Cardiac muscle cell (in vitro differentiated cells and primary cell): ENCODE measurements at regions not wholly inside any gene's neighbourhood (a gene's known extent, or its start where the extent isn't known, plus 50 kb on each side); places are given as distances from the start of the nearest gene placed in this dataset.

Experiments
- DNase-seq, 2 donors: peaks; one replicate each; pipeline versions ENCODE4 v3.0.0 to v3.0.0-alpha.2; 2010 to 2017; ENCODE audit warnings: low read depth in 1 of 2, low spot score in 1 of 2
- H3K27ac ChIP-seq: fragments of 200-600 bp; sonication (generic); 2 replicates; pipeline ENCODE4 v1.5.1; 2016
- H3K27me3 ChIP-seq: fragments of 200-600 bp; sonication (generic); 2 replicates; pipeline ENCODE4 v1.6.0; 2016; ENCODE audit warnings: control low read depth
- H3K36me3 ChIP-seq: fragments of 200-600 bp; sonication (generic); 2 replicates; pipeline ENCODE4 v1.5.1; 2016; ENCODE audit warnings: control low read depth
- H3K4me1 ChIP-seq: fragments of 200-600 bp; sonication (generic); 2 replicates; pipeline ENCODE4 v1.8.1; 2017; ENCODE audit warnings: low read depth, mild to moderate bottlenecking, mixed run types
- H3K4me3 ChIP-seq: fragments of 200-600 bp; sonication (generic); 2 replicates; pipeline ENCODE4 v1.5.1; 2016; ENCODE audit warnings: mild to moderate bottlenecking
- H3K9me3 ChIP-seq: fragments of 200-600 bp; sonication (generic); 2 replicates; pipeline ENCODE4 v1.5.1; 2017; ENCODE audit warnings: low read depth, mild to moderate bottlenecking, control low read depth
- TF ChIP-seq, protein P1 (sequence below): IDR thresholded peaks from 2 replicates; pipeline ENCODE4 v1.5.1; 2012; ENCODE audit warnings: low read depth, mild to moderate bottlenecking, low read length

DNA sequence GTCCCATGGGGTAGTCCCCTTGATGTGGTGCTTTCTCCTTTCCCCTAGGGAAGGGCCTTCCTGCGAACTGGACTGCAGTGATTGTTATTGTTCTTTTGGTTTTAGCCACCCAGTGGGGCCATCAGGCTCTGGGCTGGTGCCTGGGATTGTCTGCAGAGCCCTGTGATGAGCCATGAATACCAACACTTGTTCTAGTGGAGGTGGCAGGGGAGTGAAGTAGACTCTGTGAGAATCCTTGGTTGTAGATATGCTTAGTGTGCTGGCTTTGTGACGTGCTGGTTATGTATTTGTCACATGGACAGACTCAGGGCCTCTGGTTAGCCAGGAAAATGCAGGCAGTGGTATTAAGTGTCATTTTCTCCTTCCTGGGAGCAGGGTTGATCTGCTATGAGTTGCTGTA, 51.8 kb upstream of the NDUFB4 start:
- Histone ChIP-seq H3K4me1 (no peaks in the 10 kb centered on the region), H3K27me3 (no peaks in the 10 kb centered on the region), H3K27ac (no peak overlapping the region), H3K36me3 (no peaks in the 10 kb centered on the region), H3K4me3 (no peak overlapping the region), H3K9me3 (no peaks in the 10 kb centered on the region)
- no peak for DNase-seq
- TF ChIP-seq, protein P1, sequence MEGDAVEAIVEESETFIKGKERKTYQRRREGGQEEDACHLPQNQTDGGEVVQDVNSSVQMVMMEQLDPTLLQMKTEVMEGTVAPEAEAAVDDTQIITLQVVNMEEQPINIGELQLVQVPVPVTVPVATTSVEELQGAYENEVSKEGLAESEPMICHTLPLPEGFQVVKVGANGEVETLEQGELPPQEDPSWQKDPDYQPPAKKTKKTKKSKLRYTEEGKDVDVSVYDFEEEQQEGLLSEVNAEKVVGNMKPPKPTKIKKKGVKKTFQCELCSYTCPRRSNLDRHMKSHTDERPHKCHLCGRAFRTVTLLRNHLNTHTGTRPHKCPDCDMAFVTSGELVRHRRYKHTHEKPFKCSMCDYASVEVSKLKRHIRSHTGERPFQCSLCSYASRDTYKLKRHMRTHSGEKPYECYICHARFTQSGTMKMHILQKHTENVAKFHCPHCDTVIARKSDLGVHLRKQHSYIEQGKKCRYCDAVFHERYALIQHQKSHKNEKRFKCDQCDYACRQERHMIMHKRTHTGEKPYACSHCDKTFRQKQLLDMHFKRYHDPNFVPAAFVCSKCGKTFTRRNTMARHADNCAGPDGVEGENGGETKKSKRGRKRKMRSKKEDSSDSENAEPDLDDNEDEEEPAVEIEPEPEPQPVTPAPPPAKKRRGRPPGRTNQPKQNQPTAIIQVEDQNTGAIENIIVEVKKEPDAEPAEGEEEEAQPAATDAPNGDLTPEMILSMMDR, result no peak

DNA sequence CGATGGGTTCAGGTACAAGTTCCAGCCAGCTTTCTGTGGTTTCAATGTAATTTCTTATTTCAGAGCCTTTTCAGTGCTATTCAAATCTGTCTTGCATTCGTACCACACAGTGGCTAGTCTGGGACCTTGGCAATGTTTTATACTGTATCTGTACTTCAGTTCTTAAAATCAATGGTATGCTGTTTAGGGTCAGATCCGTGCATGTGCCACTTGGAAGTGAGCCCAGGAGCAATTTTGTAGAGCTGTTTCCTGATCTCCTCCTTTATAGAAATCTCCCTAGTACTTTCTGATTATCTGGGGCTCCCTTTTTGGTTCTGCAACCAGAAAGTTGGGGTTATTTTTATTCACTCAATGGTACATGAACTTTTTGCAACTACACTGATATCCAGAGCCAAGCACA, 59.5 kb upstream of the NDUFB4 start:
- no peak overlapping the region for H3K4me3 ChIP-seq
- no peaks in the 10 kb centered on the region for H3K9me3 ChIP-seq
- no peaks in the 10 kb centered on the region for H3K36me3 ChIP-seq
- TF ChIP-seq, protein P1, result no peak
- peaks cover 5% of the 10 kb centered on the region for H3K4me1 ChIP-seq
- H3K27ac ChIP-seq, result peak overlapping the region; percentile 51
- no peaks in the 10 kb centered on the region for H3K27me3 ChIP-seq
- peak in 1 of 2 donors; percentile 20 for DNase-seq

DNA sequence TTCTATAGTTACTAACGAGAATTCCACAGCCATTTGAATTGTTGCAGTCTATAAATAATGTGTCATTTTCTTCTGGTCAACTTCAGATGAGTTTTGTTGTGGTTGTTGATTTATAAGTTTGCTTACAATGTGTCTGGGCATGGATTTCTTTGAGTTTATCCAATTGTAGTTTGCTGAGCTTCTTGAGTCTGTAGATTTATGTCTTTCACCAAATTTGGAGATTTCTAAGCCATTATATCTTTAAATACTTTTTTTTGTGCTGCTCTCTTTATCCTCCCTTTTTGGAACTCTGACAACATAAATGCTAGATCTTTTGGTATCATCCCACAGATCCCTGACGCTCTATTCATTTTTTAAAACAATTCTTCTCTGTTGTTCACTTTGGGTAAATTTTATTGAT, 63.2 kb upstream of the NDUFB4 start:
- Histone ChIP-seq H3K36me3 (no peaks in the 10 kb centered on the region), H3K27me3 (no peaks in the 10 kb centered on the region), H3K4me1 (peaks cover 5% of the 10 kb centered on the region), H3K27ac (no peak overlapping the region), H3K4me3 (no peak overlapping the region), H3K9me3 (no peaks in the 10 kb centered on the region)
- TF ChIP-seq, protein P1, result no peak
- DNase-seq, result no peak

DNA sequence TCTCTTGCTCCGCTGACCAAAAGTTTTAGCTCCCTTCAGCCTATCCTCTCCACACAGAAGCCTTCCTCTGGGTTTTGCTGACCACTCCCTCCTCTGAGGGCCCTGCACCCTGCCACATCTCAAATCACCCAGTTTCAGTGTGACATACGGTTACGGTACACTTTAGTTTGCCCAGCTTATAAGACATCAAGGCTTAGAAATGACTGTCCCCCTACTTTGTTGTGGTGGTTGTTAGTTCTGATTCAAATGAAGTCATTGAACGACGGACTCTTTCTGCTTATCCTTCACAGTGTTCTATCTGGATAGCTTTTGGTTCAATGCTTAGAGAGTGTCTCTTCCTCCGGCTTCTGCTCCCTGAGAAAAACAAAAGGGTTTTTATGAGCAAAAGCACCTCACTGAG, 68.0 kb upstream of the NDUFB4 start:
- no peaks in the 10 kb centered on the region for H3K4me1 ChIP-seq
- no peak overlapping the region for H3K4me3 ChIP-seq
- TF ChIP-seq, protein P1, result no peak
- DNase-seq, result no peak
- H3K27me3 ChIP-seq, result no peaks in the 10 kb centered on the region
- H3K9me3 ChIP-seq, result no peaks in the 10 kb centered on the region
- H3K36me3 ChIP-seq, result no peaks in the 10 kb centered on the region
- no peak overlapping the region for H3K27ac ChIP-seq

DNA sequence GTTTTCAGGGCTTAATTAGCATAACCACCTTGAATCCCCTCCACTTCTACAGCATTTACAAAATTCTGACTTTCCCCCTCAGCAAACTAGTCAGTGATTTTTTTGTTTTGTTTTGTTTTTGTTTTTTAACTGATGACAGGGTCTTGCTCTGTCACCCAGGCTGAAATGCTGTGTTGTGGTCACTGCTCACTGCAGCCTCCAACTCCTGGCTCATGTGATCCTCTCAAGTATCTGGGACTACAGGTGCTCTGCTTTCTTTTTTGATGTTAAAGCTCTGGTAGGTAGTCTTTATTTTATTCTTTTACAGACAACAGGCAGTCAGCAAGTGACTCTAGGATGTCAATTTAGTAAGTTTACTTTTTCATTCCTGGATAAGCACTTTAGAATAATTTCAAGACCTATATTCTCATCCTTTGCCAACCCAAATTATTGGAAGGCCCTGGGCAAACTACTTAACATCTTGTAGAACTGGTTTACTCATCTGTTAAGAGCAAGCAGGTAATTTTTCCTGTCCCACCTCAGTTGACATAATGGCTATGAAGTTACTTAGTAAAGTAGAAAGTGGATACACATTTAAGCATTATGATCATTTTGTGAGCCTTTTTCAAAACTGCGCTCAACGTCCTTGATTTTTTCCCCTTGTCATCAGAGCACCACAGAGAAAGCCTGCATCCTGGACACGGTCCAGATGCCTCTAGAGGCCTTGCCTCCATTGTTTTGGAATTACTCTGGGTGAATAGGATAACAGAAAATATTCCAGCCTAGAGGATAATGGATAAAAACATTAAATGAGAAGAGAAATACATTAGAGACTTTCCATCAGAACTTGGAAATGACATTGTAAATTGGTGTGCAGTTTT, 69.9 kb upstream of the NDUFB4 start:
- H3K27me3 ChIP-seq, result no peaks in the 10 kb centered on the region
- TF ChIP-seq, protein P1, result no peak
- H3K4me3 ChIP-seq, result no peak overlapping the region
- H3K4me1 ChIP-seq, result no peaks in the 10 kb centered on the region
- H3K36me3 ChIP-seq, result no peaks in the 10 kb centered on the region
- no peaks in the 10 kb centered on the region for H3K9me3 ChIP-seq
- H3K27ac ChIP-seq, result no peak overlapping the region
- no peak for DNase-seq
